GM19452 (cell line): ENCODE measurements at regions not wholly inside any gene's neighbourhood (a gene's known extent, or its start where the extent isn't known, plus 50 kb on each side); places are given as distances from the start of the nearest gene placed in this dataset.
"Not testable (repeated sequence)": the region's sequence is repeated elsewhere in the genome, so short reads cannot be mapped to it uniquely, and the experiment has no call there.

Experiments used
- ATAC-seq: cut with Tn5 transposase; IDR thresholded peaks from one replicate; pipeline ENCODE4 v1.9.1; 2021; ENCODE audit not compliant: unreplicated experiment

DNA sequence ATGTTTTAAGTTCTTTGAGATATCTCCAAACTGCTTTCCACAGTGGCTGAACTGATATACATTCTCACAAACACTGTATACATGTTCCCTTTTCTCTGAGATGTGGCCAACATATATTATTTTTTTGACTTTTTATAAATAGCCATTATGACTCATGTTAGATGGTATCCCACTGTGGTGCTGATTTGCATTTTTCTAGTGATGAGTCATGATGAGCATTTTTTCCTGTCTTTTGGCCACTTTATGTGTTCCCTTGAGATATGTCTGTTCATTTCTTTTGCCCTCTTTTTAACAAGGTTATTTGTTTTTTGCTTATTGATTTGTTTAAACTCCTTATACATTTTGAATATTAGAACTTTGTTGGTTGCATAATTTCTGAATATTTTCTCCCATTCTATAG is 1055.1 kb downstream of the NXPH1 start:
- no peak for ATAC-seq

DNA sequence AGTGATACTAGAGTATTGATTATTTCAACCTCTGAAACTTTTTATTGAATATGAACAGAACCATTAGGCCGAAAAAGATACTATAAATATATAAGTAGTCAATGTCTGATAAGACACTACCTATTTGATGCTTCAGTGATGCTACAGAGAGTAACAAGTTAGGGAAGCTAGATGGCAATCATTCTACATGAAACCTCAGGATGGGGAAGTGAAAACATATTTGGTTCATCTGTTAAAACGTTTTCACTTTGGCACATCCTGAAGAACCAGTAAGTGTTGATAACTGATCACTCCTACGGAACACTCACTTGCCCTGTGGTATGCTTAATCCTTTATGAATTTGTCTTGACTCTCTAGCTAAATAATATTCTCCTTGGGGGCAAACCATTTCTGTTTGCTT is 1064.9 kb downstream of the NXPH1 start:
- ATAC-seq: no peak

DNA sequence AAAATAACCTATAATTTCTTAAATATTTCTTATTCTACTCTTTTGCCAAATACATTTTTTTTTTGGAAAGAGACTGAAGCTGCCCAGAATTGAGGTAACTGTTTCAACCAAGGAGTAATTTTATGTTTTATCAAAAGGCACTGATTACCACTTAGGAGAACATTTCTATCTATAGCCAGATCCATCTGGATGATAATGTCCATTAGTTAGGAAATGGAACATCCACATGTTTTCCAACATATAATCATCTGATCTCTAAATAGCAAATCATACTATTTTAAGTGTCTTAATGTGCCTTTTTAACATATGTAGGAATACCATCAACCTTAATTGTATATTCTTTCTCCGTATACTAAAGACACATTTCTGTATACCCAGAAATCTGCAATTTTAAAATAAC is 1068.9 kb downstream of the NXPH1 start:
- no peak for ATAC-seq

DNA sequence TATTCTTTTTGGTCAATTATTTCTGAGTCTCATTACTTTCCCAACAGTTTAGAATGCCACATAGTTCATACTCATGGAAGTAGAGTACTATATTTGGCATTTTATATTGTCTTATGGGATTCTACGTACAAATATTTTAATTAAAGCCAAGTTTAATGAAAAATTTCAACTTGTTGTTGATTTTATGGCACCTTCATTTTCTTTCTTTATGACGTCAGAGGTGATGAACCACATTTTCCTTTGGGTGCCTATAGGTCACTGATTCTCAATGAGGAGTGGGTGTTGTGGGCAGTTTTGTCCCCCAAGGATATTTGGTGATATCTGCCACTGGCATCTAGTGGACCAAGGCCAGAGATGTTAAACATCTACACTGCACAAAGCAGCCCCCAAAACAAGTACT is 1071.3 kb downstream of the NXPH1 start:
- no peak for ATAC-seq

DNA sequence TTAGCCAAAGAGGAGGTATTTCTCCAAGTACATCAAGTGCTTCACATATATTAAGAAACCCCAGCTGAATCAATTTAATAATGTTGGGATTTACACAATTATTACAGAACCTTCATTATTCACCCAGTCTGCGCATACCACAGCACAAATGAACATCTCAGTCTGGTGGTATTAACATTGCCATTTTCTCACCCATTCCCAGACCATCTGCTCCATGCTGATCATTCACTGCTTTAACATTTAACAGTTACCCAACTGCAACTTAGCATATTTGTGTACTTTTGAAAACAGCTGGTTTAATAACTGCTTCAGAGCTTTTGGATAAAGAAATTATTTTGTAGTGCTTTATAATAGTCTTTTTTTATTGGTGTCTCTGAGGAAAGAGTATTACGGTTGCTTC is 1072.1 kb downstream of the NXPH1 start:
- ATAC-seq: no peak

DNA sequence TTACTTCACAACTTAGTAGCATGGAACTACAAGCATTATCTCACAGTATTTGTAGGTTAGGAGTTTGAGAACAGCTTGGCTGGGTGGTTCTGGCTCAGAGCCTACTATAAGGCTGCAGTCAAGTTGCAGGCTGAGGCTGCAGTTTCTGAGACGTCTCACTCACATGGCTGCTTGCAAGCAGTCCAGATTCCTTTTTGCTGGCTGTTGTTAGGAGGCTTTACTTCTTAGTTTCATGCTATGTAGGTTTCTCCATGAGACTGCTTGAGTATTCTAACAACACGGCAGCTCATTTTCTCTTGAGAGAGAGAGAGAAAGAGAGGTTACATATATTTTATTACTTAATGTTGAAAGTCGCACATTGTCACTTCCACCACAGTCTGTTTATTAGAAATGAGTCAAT is 1073.9 kb downstream of the NXPH1 start:
- ATAC-seq: no peak

DNA sequence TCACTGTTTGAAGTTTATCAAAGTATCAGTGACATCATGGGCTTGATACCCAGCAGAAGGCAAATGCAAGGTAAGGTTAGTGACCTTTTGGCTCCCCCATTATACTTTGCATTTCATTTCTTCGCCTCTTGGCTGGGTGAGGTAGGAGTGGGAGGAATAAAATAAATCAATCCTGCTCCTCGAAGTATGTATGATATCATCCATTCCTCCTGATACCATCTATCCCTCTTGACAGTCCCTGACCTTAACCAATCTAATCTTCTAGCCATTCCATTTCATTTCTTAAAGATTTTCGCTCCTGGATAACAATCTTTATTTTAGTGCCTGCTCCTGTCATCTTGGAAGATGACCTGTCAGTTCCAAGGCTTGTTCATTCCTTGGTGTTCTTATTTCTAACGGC is 1083.3 kb downstream of the NXPH1 start:
- ATAC-seq: no peak

DNA sequence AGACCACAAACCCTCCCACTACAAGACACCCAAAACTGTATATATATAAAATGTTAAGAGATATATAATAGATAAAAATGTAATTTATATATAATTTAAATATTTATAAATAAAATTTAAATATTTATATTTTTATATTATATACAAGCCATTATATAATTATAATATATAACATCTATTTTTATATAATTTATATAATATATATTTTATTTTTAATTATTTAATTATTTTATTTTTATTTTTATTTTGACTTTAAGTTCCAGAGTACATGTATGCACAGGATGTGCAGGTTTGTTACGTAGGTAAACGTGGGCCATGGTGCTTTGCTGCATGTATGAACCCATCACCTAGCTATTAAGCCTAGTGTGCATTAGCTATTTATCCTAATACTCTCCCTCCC is 1090.2 kb downstream of the NXPH1 start:
- ATAC-seq: no peak

DNA sequence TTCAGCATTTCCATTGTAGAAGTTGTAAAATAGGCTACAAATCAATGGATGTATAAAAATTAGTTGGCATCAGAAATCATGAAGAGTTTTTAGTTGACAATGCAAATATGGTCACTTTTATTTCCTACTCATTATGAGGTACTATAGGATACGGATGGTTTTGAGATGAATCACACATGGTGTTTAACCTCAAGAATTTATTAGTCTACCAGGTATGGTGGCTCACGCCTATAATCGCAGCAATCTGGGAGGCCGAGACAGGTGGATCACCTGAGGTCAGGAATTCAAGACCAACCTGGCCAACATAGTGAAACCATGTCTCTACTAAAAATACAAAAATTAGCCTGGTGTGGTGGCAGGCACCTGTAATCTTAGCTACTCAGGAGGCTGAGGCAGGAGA is 1119.0 kb downstream of the NXPH1 start:
- not testable (repeated sequence) for ATAC-seq

DNA sequence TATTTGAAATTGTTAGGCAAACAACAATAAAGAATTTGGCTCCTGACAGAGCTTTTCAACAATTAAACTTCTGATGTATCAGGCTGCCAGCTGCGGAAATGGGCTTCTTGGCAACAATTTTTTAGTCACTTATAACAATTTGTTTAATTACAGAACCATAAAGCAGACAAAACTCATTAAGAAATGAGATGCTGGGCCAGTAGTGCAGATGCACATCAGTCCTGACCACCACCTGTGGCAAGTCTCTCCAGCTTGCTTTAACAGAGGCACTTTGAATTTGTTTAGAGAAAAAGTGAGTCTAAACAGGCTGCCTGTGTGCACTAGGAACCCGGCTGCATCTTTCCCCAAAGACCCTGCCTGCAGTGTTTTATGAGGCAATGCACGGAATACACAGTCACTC is 1124.4 kb downstream of the NXPH1 start:
- no peak for ATAC-seq

DNA sequence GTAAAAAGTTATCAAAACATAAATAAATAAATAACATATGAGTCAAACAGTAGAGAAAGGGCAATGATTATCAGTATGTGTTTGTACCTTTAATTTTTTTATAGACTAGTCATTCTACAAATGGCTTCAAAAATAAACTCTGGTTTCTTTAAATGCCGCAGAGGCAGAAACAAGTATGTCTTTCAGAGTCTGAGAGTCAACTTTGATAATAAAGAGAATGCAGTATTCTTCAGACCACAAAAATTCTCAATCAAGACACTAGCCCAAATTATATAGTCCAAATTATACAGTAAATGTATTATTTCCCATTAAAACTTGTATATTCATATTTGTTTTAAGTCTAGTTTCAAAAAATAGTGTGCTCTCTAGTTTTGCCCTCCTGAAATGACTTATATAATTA is 1142.3 kb downstream of the NXPH1 start:
- ATAC-seq: no peak

DNA sequence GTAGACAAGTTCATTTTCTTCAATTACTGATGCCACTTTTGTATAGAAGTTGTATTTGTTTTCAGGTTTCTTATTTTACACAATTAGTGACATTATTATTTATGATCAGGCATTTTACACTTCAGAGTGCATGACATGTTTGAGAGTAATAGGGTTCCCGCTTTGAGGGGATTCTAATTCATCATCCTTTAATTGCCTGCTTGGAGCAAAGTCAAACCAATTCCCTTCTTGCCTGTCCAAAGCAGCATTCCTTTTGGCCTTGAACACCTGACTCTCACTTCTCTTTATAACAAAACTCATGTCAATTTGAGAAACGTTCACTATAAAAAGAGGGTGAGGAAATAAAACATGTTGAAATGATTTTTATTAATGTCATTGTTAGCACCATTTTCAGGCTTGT is 1149.4 kb downstream of the NXPH1 start:
- ATAC-seq: no peak

DNA sequence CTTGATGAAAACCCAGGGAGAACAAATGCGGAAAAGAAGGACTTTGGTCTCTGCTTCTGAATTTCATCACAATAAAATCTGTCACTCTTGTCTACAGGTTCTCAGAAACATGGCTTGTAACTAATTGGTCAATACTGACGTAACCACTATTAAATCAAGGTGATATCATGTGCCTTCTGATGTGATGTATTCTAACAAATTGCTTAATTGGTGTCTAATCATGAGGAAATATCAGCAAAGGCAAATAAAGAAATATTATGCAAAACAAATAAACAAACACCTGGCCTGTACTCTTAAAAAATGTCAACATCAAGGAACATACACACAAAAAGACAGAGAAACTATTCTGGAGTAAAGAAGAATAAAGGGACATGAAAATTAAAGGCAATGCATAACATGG is 1165.0 kb downstream of the NXPH1 start:
- ATAC-seq: no peak

DNA sequence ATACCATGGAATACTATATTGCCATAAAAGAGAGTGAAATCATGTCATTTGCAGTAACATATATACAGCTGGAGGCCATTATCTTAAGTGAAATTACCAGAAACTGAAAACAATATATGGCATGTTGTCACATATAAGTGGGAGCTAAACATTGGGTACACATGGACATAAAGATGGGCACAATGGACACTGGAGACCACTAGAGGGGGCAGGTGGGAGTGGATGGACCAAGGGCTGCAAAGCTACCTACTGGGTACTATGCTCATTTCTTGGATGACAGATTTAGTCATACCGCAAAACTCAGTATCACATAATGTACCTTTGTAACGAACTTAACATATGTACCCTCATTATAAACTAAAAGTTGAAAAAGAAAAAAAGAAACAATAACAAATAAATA is 1167.6 kb downstream of the NXPH1 start:
- no peak for ATAC-seq

DNA sequence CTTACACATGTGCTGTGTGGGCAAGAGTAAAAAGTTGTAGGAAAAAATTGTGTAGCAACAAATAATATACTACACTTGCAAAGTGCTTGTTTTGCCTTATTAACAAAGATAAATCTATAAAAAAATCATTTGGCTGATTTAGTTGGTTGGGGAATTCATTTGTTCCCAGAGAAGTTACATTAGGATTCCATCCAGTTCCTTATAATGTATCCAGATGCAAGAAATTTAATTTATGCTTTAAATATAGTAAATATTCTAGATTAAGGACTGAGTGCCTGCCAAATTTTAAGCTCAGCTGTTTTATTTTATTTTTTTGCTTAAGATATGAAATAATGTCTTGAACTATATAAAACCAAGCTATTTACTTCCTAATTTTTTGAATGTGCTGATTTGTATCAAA is 1169.9 kb downstream of the NXPH1 start:
- ATAC-seq: no peak

DNA sequence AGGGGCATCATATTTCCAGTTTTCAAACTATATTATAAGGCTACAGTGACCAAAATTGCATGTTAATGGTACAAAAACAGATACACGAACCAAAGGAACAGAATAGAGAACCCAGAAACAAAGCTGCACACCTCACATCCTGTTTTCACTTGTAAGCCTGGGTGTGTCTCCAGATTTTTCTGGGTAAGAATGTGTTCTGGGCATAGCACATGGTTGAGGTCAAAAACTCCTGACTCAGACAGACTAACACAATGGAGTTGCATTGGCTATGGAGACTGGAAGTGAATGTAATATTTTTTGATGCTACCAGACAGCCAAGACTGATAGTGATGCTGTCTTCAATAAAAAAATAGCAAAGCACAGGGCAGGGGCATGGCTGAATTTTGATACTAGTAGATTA is 1175.2 kb downstream of the NXPH1 start:
- no peak for ATAC-seq

DNA sequence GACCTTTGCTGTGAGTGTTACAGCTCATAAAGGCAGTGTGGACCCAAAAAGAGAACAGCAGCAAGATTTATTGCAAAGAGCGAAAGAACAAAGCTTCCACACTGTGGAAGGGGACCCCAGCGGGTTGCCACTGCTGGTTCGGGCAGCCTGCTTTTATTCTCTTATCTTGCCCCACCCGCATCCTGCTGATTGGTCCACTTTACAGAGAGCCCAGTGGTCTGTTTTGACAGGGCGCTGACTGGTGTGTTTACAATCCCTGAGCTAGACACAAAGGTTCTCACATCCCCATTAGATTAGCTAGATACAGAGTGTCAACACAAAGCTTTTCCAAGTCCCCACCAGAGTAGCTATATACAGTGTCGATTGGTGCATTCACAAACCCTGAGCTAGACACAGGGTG is 1187.5 kb downstream of the NXPH1 start:
- not testable (repeated sequence) for ATAC-seq

DNA sequence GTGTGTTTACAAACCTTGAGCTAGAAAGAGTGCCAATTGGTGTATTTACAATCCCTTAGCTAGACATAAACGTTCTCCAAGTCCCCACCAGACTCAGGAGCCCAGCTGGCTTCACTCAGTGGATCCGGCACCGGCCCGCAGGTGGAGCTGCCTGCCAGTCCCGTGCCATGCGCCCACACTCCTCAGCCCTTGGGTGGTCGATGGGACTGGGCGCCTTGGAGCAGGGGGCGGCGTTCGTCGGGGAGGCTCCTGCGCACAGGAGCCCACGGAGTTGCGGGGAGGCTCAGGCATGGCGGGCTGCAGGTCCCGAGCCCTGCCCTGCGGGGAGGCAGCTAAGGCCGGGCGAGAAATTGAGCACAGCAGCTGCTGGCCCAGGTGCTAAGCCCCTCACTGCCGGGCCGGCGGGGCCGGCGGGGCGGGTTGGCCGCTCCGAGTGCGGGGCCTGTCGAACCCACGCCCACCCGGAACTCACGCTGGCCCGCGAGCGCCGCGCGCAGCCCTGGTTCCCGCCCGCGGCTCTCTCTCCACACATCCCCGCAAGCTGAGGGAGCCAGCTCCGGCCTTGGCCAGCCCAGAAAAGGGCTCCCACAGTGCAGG is 1188.0 kb downstream of the NXPH1 start:
- ATAC-seq: not testable (repeated sequence)

DNA sequence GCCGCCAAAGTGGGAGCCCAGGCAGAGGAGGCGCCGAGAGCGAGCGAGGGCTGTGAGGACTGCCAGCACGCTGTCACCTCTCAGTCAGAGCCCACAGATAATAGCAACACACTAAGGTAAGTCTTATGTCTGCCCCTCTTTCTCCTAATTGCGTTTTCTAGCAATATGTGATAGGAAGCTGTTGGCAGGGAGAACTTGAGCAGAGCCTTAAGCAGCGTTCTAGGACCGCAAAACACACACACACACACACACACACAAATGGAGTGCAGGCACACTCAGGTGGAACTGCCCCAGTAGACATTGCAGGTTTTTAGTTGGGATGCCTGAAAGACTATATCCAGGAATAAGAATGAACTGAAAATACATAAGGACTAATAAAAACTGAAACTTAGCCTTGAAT is 1188.5 kb downstream of the NXPH1 start:
- ATAC-seq: no peak

DNA sequence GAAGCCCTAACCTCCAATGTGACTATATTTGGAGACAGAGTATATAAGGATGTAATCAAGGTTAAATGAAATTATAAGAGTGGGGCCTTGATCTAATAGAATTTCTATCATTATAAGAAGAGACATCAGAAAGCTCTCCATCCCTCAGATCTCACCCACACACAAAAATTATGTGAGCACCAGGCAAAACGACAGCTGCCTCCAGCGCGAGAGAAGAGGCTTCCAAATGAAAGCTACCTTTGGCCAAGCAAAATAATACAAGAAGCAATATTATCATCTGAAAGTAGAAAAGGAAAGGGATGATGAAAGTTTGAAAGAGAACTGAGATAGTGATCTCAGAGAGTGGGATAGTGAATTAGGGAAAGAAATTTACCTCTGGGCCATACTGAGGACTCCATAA is 1192.5 kb downstream of the NXPH1 start:
- ATAC-seq: no peak

DNA sequence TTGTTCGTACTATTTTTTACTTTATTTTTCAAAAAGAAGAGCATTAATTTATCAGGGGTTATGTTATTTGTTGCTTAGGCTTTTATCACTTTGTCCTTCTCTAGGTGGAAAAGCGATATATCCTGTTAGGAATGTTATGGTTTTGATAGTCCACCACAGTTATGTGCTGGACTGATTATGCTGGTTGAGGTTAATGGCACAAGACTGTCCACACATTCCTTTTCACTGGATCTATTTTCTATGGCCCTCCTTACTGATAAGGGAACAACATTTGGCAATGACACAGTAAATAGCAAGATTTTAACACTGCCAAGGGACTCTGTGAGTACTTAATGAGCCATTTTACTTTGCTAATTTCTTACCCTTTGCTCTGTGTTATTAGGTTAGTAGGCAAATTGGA is 1212.3 kb downstream of the NXPH1 start:
- ATAC-seq: no peak

DNA sequence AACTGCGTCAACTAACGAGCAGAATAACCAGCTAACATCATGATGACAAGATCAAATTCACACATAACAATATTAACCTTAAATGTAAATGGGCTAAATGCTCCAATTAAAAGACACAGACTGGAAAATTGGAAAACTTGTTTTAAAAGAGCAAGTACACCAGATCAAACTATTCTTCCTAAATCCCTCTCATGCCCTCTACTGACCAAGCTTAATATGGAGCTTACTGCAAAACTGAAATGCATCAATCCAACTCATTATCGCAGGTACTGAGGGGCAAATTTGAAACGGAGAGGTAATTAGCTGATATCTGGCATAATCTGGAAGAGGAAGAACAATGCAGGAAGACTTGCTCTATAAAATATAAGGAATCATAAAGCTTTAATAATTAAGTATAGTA is 1223.8 kb downstream of the NXPH1 start:
- no peak for ATAC-seq

DNA sequence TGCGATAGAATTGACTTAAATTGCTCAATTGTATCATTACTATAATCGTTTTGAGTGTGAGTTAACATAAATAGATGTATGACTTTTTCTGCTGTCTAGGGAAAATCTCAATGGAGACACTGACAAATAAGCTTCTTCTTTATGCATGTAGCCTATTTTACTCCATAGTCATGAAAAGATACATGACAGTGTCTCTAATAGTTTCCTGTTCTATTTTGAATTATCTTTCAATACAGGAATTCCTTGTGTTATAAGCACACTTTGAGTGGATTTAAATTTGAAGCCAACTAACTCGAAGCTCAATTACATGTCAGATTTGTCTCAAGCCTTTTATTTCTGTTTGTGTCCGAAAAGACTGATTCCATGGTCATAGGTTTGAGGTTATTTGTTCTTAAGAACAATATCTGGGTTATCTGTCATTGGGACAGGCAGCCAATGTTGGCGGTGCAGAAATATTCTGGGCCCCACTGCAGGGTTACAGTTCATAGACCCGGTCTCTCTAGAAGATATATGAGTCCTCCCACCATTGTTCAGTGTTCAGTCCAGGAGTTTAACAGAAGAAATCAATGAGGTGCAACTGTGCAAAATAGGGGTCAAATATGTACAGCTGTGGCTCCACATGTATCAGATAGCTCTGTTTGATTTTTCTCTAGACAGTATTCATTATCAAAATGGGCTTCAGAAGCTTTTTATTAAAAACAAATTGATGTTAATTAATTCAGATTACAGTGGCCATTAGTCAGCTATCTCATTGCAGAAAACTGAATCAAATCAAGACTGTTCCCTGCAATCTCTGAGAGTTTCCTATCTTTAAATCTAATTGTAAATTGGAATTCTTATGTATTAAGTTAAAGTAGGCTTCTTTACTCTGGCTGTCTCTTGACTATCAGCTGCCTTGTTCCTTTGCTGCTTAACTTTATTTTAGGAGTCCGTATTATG is 1238.8 kb downstream of the NXPH1 start:
- ATAC-seq: no peak
